Erythroblast (primary cell): ENCODE measurements at regions not wholly inside any gene's neighbourhood (a gene's known extent, or its start where the extent isn't known, plus 50 kb on each side); places are given as distances from the start of the nearest gene placed in this dataset.

Experiments
- GATA1 ChIP-seq: IDR thresholded peaks from 2 replicates; pipeline ENCODE4 v1.6.1; 2011; ENCODE audit warnings: low read depth, mild to moderate bottlenecking, control low read depth, low read length, moderate library complexity
- POLR2A ChIP-seq: IDR thresholded peaks from 2 replicates; pipeline ENCODE4 v1.6.1; 2011; ENCODE audit warnings: mild to moderate bottlenecking, low read length

- TF ChIP-seq POLR2A (no peak), GATA1 (no peak)
Observed at GRCh38 chr7:110181768-110182167, 909.2 kb upstream of the LRRN3 start.
